Adrenal gland (tissue), 9 donors: ENCODE measurements at regions not wholly inside any gene's neighbourhood (a gene's known extent, or its start where the extent isn't known, plus 50 kb on each side); places are given as distances from the start of the nearest gene placed in this dataset.

Experiments
- DNase-seq, 7 donors: peaks; one replicate each; pipeline ENCODE4 v3.0.0-alpha.2; 2019 to 2020
- H3K27ac ChIP-seq, 5 donors: fragments of 200-600 bp; sonication (generic) in 4 of 5; 1 replicate in 3 of 5; 2 replicates in 2 of 5; pipeline versions ENCODE4 v1.5.1 to v1.8.0; 2016 to 2020; ENCODE audit warnings: mild to moderate bottlenecking in 1 of 5
- H3K27me3 ChIP-seq: fragments of 200-600 bp; 2 replicates; pipeline ENCODE4 v1.8.0; 2021
- H3K36me3 ChIP-seq, 2 donors: fragments of 200-600 bp; replicated peaks in 1 of 2; 1 replicate in 1 of 2; 2 replicates in 1 of 2; pipeline versions ENCODE4 v1.5.1 to v1.8.0; 2018 to 2022
- H3K4me1 ChIP-seq, 2 donors: fragments of 200-600 bp; replicated peaks in 1 of 2; 1 replicate in 1 of 2; 2 replicates in 1 of 2; pipeline versions ENCODE4 v1.5.1 to v1.8.0; 2018 to 2021
- H3K4me3 ChIP-seq, 4 donors: fragments of 200-600 bp; sonication (generic) in 3 of 4; one replicate each; pipeline ENCODE4 v1.5.1; 2016 to 2018
- H3K9me3 ChIP-seq, 3 donors: fragments of 200-600 bp; sonication (generic) in 1 of 3; replicated peaks in 1 of 3; 1 replicate in 2 of 3; 2 replicates in 1 of 3; pipeline versions ENCODE4 v1.5.1 to v1.8.0; 2016 to 2021
- POLR2A ChIP-seq, 2 donors: fragments of 450-650 bp; IDR thresholded peaks; one replicate each; pipeline ENCODE4 v1.6.1; 2017; ENCODE audit warnings: antibody characterized with exemption in 2 of 2, mild to moderate bottlenecking in 2 of 2, moderate library complexity in 1 of 2
- WGBS, 4 donors: extraction: QIAGEN DNeasy Blood & Tissue Kit in 2 of 4; methylation state at CpG; one replicate each; pipeline versions ENCODE4 v1.1.5 to v1.1.7; 2013 to 2017; 5-methylcytosine and 5-hydroxymethylcytosine counted together
- intact Hi-C, 2 donors: fragments of 100-400 bp; cut with DNase I; formaldehyde crosslinking; loops; one replicate each; pipeline versions ENCODE4 v1.14.1 to v1.15.0; 2022 to 2023
- TF ChIP-seq, protein P1 (sequence below), 6 experiments: fragments of 450-650 bp in 4 of 6; fragments of 200-600 bp in 2 of 6; sonication (generic) in 1 of 6; IDR thresholded peaks; 1 replicate in 5 of 6; 2 replicates in 1 of 6; pipeline versions ENCODE4 v1.5.1 to v1.8.0; 2016 to 2021; ENCODE audit warnings: antibody characterized with exemption in 6 of 6, mild to moderate bottlenecking in 2 of 6, moderate library complexity in 1 of 6
- donor health status: healthy with polysubstance abuse.
- donor health status: Bipolar disorder and iron deficiency.
- donor health status: DM: yes; HTN: yes; CAD: no.
- donor health status: DM: no; HTN: no; CAD: no.
- donor health status: DM: no; HTN: no; CAD: no.

DNA sequence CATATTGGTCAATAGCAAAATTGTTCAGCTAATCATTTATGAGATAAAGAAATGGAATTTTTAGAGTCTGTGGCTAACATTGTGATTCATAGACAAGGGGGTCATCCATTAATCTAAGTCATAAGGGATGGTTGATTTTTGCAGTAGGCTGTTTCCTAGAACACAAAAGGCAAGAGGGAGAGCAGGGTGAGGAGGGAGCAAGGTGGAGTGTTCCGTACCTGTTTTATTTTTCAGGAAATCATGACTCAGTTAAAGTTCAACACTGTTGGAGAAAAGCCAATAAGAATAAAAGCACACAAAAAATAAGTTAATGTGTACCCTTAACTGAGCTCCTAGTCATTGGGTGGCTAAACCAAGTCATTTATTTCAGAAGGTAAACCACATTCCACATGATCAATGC, 512.4 kb upstream of the ATXN8OS start:
- intact Hi-C loops: no loop called here
- no peaks in the 10 kb centered on the region for H3K4me1 ChIP-seq
- TF ChIP-seq, protein P1, sequence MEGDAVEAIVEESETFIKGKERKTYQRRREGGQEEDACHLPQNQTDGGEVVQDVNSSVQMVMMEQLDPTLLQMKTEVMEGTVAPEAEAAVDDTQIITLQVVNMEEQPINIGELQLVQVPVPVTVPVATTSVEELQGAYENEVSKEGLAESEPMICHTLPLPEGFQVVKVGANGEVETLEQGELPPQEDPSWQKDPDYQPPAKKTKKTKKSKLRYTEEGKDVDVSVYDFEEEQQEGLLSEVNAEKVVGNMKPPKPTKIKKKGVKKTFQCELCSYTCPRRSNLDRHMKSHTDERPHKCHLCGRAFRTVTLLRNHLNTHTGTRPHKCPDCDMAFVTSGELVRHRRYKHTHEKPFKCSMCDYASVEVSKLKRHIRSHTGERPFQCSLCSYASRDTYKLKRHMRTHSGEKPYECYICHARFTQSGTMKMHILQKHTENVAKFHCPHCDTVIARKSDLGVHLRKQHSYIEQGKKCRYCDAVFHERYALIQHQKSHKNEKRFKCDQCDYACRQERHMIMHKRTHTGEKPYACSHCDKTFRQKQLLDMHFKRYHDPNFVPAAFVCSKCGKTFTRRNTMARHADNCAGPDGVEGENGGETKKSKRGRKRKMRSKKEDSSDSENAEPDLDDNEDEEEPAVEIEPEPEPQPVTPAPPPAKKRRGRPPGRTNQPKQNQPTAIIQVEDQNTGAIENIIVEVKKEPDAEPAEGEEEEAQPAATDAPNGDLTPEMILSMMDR (IDR thresholded peaks at IDR 0.05): no peak
- no peak for TF ChIP-seq POLR2A (IDR thresholded peaks at IDR 0.05)
- 44 to 74% (median 56%) methylated on average over 1 of the region's 1 CpG for WGBS, 4 donors
- H3K36me3 ChIP-seq: no peaks in the 10 kb centered on the region
- no peak overlapping the region for H3K27ac ChIP-seq
- H3K4me3 ChIP-seq: no peak overlapping the region
- no peaks in the 10 kb centered on the region for H3K9me3 ChIP-seq
- DNase-seq: no peak
- no peaks in the 10 kb centered on the region for H3K27me3 ChIP-seq

DNA sequence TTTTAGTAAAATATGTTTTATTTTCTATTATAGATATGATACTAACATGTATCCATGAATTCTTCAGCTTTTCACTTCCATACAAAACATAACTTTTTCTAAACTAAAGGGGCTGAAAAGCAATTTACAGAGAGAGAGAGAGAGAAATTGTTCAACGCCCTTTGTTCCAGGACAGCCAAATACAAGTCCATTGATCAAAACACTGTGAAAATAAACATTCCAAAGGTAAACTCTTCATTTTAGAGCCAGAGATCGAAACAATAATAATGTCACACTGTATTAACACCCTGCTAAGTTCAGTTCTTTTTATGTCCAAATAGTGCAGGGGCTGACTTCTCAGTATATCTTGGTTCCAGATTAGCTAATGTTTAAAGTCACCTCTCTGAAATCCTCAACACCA, 516.2 kb upstream of the ATXN8OS start:
- Histone ChIP-seq H3K27me3 (no peaks in the 10 kb centered on the region), H3K27ac (no peak overlapping the region), H3K4me3 (no peak overlapping the region), H3K9me3 (no peaks in the 10 kb centered on the region), H3K4me1 (no peaks in the 10 kb centered on the region), H3K36me3 (no peaks in the 10 kb centered on the region)
- intact Hi-C loops: no loop called here
- 68 to 74% (median 71%) methylated on average over 2 of the region's 2 CpGs for WGBS, 4 donors
- no peak for DNase-seq
- TF ChIP-seq, protein P1 (IDR thresholded peaks at IDR 0.05): no peak
- TF ChIP-seq POLR2A (IDR thresholded peaks at IDR 0.05): no peak

DNA sequence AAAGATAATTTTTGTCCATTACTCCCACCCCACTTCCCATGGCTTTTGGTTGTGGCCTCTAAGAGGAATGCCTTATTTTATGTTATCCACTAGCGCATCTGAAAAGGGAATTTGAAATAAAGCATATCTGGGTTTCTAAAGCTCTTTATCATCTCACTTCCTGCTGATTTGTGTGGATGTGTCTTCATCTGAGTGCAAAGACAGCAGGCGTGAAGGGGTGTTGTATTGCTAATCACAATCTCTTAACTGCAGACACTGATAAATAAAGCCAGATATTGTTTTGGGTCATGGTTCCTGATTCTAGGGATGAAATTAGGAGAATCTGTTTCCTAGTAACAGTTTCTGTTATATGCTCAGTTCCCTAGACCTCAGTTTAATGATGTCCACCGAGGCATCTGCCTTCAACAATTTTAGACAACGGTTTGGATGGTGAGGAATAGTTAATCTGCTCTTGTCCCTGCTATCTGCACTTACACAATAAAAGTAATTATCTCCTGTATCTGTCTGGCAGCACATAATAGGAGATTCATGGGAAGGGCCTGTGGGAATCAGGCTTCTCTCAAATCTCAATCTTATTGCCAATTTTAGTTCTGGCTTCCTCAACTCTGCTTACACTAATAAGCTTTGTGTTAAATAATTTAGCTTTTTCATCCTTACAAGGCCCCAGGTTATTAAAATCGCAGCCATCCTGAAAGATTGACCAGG, 517.9 kb upstream of the ATXN8OS start:
- Histone ChIP-seq H3K9me3 (no peaks in the 10 kb centered on the region), H3K27me3 (no peaks in the 10 kb centered on the region), H3K4me1 (no peaks in the 10 kb centered on the region), H3K4me3 (no peak overlapping the region), H3K36me3 (no peaks in the 10 kb centered on the region), H3K27ac (no peak overlapping the region)
- WGBS, 4 donors: 79 to 84% (median 82%) methylated on average over 5 of the region's 5 CpGs
- intact Hi-C loops: no loop called here
- TF ChIP-seq, protein P1 (IDR thresholded peaks at IDR 0.05): no peak
- TF ChIP-seq POLR2A (IDR thresholded peaks at IDR 0.05): no peak
- DNase-seq: no peak

DNA sequence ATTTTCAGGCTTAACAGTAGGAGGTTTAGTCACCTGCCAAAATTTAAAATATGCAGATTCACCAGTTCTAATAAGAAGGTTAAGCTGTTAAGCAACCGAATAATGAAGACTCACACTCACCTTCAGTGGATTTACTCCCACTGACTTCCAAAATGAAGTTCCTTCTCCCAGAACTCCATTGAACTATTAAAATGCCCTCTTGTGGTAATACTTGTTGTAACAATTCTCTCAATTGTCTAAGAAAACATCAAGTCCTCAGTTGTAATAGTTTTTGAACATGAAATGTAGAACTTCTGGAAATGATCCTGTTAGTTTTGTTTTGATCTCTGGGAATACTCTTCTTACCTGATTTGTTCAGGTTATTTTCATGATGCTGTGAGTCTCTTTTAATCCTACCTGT, 522.0 kb upstream of the ATXN8OS start:
- Histone ChIP-seq H3K9me3 (no peaks in the 10 kb centered on the region), H3K27ac (no peak overlapping the region), H3K27me3 (no peaks in the 10 kb centered on the region), H3K36me3 (no peaks in the 10 kb centered on the region), H3K4me3 (no peak overlapping the region), H3K4me1 (no peaks in the 10 kb centered on the region)
- no peak for DNase-seq
- 62 to 86% (median 71%) methylated on average over 1 of the region's 1 CpG for WGBS, 4 donors
- intact Hi-C loops: no loop called here
- TF ChIP-seq, protein P1 (IDR thresholded peaks at IDR 0.05): no peak
- TF ChIP-seq POLR2A (IDR thresholded peaks at IDR 0.05): no peak
